ENCODE measurements at regions not wholly inside any gene's neighbourhood (a gene's known extent, or its start where the extent isn't known, plus 50 kb on each side); places are given as distances from the start of the nearest gene placed in this dataset.
A peak's percentile ranks its signal among the peaks of the same experiment; 100 is the strongest.
"Not testable (repeated sequence)": the region's sequence is repeated elsewhere in the genome, so short reads cannot be mapped to it uniquely, and the experiment has no call there.

DNA sequence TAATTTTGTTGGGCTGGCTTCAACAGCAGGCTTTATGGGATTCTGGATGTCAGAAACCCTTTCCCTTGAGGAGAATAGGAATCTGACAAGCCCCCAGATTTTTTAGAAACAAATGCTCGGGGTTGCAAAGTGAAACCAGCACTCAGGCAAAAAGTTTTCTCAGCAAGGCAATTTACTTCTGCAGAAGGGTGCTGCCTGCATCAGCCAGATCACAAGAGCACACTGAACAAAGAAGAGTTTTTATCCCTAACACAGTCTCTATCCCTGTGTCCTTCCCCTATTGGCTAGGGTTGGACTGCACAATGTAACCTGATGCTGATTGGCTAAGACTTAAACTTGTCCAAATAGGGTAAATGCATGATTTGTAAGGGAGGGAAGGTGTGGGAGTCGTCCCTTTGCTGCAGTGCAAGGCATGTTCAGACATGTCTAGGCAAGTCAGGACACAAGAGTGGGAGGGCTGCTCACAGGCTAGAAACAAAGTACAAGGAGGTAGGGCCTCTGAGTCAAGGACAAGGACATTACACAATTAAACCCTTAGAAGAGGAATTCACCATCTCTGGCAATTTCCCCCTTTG, 175.8 kb downstream of the CCNG2 start:
- Mint-ChIP-seq H3K27ac (no peak overlapping the region), H3K4me3 (no peak overlapping the region), H3K27me3 (peaks cover 0 to 12% of the 10 kb centered on the region in 2 donors), H3K4me1 (ENCODE audit: low read depth in 2 of 2) (no peaks in the 10 kb centered on the region), H3K36me3 (no peaks in the 10 kb centered on the region), H3K9me3 (no peaks in the 10 kb centered on the region)
- no peak for DNase-seq (ENCODE audit: low spot score)
- ATAC-seq: no peak

DNA sequence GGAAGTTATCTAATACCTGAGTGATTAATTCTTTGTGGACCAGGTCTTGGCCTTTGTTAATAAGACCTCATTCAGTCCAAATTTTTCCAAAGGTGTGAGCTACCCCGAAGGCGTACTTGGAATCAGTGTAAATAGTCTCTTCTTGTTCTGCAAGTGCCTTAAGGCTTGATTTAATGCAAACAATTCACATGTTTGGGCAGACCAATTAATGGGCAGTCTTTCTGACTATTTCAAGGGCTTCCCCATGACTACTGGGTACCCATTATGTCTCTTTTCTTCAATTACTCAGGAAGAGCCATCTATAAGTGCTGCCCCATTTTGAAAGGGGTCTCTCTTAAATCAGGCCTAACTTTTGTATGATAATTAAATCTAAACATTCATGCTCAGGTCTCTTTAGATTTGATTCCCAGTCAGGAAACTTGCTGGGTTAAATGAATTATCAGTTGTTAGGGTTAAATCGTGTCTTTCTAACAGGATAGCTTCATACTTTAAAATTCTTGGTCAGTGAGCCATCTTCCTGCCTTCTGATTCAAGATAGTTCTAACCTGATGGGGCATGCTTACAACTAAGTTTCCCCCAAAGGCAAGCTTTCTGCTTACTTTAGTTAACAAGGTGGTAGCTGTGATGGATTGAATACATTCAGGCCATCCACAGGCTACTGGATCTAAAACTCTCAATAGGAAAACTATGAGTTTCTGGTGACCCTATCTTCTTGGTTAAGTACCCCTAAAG, 179.6 kb downstream of the CCNG2 start:
- Mint-ChIP-seq H3K27ac (no peak overlapping the region), H3K36me3 (peaks cover 8% of the 10 kb centered on the region), H3K9me3 (peaks cover 5% of the 10 kb centered on the region), H3K27me3 (no peaks in the 10 kb centered on the region), H3K4me3 (no peak overlapping the region), H3K4me1 (ENCODE audit: low read depth in 2 of 2) (no peaks in the 10 kb centered on the region)
- DNase-seq (ENCODE audit: low spot score): no peak
- ATAC-seq: no peak

DNA sequence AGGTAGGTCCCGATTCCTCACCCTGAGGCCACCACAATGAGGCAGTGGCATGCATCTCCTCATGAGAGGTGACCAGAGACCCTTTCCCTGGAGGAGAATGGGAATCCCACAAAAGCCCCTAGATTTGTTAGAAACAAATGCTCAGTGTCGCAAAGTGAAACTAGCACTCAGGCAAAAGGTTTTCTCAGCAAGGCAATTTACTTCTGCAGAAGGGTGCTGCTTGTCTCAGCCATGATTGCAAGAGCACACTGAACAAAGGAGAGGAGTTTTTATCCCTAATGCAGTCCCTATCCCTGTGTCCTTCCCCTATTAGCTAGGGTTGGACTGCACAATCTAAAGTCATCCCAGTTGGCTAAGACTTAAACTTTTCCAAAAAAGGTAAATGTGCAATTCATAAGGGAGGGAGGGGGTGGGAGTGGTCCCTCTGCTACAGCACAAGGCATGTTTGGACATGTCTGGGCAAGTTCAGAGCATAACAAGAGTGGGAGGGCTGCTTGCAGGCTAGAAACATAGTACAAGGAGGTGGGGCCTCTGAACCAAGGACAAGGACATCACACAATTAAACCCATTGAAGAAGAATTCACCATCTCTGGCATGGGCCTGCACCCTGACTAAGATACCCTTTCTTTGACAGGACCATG, 185.3 kb downstream of the CCNG2 start:
- H3K4me3 Mint-ChIP-seq: no peak overlapping the region
- H3K9me3 Mint-ChIP-seq: peaks cover 11% of the 10 kb centered on the region
- no peak overlapping the region for H3K27ac Mint-ChIP-seq
- H3K36me3 Mint-ChIP-seq: peaks cover 15% of the 10 kb centered on the region
- ATAC-seq (no peak), DNase-seq (ENCODE audit: low spot score) (no peak)
- H3K27me3 Mint-ChIP-seq: peaks cover 14 to 16% of the 10 kb centered on the region in 2 donors
- H3K4me1 Mint-ChIP-seq (ENCODE audit: low read depth in 2 of 2): no peaks in the 10 kb centered on the region

DNA sequence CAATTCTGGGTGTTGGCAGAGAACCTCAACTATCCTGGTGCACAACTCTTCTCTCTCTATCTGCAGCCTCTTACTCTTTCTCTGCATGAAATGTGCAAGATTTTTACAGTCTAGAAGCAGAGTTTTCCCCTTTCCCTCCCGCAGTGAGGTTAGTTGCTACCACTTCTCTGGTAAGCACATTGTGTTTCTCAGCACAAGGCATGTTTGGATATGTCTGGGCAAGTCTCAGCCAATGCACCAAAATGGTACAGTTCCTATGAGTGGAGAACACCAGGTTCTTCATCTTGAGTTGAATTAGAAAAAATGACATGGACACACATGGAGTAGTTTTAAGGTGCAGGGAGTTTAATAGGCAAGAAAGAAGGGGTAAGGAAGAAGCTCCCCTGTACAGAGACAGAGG, 187.0 kb downstream of the CCNG2 start:
- peaks cover 11% of the 10 kb centered on the region for H3K9me3 Mint-ChIP-seq
- H3K27ac Mint-ChIP-seq: no peak overlapping the region
- H3K27me3 Mint-ChIP-seq: peaks cover 14 to 16% of the 10 kb centered on the region in 2 donors
- ATAC-seq (no peak), DNase-seq (ENCODE audit: low spot score) (no peak)
- H3K4me1 Mint-ChIP-seq (ENCODE audit: low read depth in 2 of 2): no peaks in the 10 kb centered on the region
- no peak overlapping the region for H3K4me3 Mint-ChIP-seq
- peaks cover 15% of the 10 kb centered on the region for H3K36me3 Mint-ChIP-seq

DNA sequence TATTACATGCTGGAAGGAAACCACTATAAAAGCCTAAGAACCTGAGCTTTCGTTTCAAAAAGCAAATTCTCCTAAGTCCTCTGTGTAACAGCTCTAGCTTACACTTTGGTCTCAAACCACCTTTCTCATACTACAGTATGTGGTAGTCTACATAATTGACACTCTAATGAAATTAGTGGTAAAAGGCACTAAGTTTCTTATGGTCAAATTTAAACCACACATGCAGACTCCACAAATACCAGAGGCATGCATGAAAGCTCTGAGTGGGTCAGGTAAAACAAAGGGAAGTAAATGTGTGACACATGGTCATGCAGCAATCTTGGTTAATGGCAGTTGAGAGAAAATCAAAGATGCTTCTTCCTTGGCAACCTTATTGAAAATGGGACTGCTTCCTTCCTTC, 187.8 kb downstream of the CCNG2 start:
- Mint-ChIP-seq H3K27me3 (peaks cover 14 to 16% of the 10 kb centered on the region in 2 donors), H3K9me3 (peaks cover 11% of the 10 kb centered on the region), H3K4me3 (no peak overlapping the region), H3K4me1 (ENCODE audit: low read depth in 2 of 2) (no peaks in the 10 kb centered on the region), H3K27ac (no peak overlapping the region), H3K36me3 (peaks cover 15% of the 10 kb centered on the region)
- ATAC-seq: no peak
- DNase-seq (ENCODE audit: low spot score): no peak

DNA sequence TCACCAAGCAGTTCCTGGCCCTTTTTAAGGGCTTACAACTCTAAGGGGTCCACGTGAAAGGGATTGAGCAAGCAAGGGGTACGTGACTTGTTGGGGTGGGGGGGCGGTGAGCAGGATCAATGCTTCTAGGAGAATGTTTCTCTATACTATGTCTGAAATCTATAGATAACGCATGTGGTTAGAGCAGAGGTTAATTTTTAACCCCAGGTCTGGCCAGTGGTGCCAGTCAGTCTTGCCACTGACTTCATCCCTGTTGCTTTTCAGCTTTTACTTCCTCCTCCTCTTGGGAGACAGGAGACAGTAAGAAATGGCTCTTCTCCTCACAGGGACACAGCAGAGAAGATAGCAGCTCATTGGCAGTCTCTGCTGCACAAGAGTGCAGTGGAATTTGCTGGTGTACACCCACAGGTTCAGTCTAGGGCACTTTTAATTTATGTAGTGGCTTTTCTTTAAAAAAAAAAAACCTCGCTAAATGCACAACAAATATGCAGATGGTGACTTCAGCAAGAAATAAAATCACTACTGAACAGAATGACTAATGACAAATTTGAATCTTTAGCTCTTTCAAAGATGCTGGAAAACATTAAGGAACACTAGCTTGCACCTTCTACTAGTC, 190.5 kb downstream of the CCNG2 start:
- H3K4me1 Mint-ChIP-seq (ENCODE audit: low read depth in 2 of 2): no peaks in the 10 kb centered on the region
- no peaks in the 10 kb centered on the region for H3K36me3 Mint-ChIP-seq
- DNase-seq (ENCODE audit: low spot score) (no peak), ATAC-seq (no peak)
- peaks cover 3% of the 10 kb centered on the region for H3K9me3 Mint-ChIP-seq
- H3K4me3 Mint-ChIP-seq: no peak overlapping the region
- H3K27ac Mint-ChIP-seq: no peak overlapping the region
- H3K27me3 Mint-ChIP-seq: peaks cover 14 to 16% of the 10 kb centered on the region in 2 donors

DNA sequence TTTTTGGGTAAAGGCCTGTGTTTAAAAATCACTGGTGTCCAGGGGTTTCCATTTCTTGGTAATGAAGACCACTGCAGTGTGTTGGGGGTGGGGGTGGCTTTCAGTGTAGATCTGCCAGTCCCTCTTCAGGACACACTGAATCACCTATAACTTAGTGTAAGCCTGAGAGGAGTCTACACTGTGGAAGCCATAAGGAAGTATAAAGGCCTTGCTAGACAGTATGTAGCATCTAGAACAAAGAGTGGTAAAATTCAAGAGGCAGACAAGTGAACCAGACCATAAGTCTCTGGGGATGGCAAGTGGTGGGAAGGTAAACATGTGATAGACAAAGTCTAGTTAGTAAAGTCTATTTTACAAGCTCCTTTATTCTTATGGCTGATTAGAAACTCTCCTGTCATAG, 191.8 kb downstream of the CCNG2 start:
- ATAC-seq: no peak
- Mint-ChIP-seq H3K4me1 (ENCODE audit: low read depth in 2 of 2) (no peaks in the 10 kb centered on the region), H3K9me3 (no peaks in the 10 kb centered on the region), H3K4me3 (no peak overlapping the region), H3K36me3 (no peaks in the 10 kb centered on the region), H3K27me3 (peaks cover 14 to 16% of the 10 kb centered on the region in 2 donors), H3K27ac (no peak overlapping the region)
- DNase-seq (ENCODE audit: low spot score): no peak

DNA sequence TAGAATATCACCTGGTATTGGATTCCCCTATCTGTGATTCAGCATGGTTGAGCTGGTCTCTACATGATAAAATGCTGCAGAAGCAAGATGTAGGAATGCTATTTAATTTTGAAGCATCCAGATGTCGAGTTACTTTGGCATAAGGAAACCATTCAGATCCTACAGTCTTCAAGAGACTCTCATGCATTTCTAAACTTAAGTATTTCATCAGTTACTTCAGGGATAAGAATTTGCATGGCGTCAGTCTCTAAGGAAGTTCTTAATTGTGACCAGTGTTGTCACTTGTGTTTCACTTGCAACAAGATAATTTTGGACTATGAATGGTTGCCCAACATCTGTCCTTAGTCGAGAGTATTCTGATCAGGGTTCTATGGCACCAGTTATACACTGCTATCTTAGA, 192.4 kb downstream of the CCNG2 start:
- Mint-ChIP-seq H3K4me1 (ENCODE audit: low read depth in 2 of 2) (no peaks in the 10 kb centered on the region), H3K27ac (no peak overlapping the region), H3K4me3 (no peak overlapping the region), H3K36me3 (no peaks in the 10 kb centered on the region), H3K9me3 (no peaks in the 10 kb centered on the region), H3K27me3 (peaks cover 14 to 16% of the 10 kb centered on the region in 2 donors)
- no peak for DNase-seq (ENCODE audit: low spot score)
- no peak for ATAC-seq

DNA sequence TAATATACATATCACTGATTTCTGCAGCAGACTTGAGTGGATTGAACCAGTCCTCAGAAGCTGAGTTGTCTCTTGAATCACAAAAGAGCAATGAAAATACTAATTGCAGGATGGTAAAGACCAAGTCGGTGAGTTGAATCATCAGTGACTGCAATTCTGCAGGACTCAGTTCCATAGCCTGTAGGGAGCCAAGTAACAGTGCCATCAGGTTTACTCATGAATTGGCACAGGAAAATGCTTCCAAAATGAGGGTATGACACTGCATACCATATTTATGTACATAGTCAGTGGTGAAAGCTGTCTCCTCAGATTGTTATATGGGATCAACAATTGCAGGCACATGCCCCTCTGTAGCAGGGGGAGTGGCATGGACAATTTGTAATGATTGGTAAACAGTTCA, 192.8 kb downstream of the CCNG2 start:
- Mint-ChIP-seq H3K4me1 (ENCODE audit: low read depth in 2 of 2) (no peaks in the 10 kb centered on the region), H3K9me3 (no peaks in the 10 kb centered on the region), H3K27me3 (peaks cover 14 to 16% of the 10 kb centered on the region in 2 donors), H3K36me3 (no peaks in the 10 kb centered on the region), H3K27ac (no peak overlapping the region), H3K4me3 (no peak overlapping the region)
- ATAC-seq: no peak
- DNase-seq (ENCODE audit: low spot score): no peak

DNA sequence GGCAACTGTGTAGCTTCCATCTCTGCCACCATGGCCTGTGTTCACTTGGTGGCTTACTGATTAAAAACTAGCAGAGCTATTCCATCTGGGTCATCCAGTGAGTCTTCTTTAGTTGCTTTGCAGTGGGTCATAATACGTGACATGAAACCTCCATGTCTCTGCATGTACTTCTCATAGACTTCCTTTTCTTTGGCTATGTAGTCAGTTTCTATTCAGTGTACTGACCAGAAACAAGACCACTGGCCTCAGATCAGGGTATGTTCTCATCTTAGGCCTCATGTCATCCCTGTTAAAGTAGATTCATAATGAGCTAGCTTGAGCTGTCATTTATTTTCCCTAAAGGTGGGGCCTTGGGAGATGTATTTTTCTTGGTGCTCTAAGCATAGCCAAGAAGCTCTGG, 195.2 kb downstream of the CCNG2 start:
- Mint-ChIP-seq H3K27ac (no peak overlapping the region), H3K27me3 (no peaks in the 10 kb centered on the region), H3K36me3 (no peaks in the 10 kb centered on the region), H3K4me1 (ENCODE audit: low read depth in 2 of 2) (no peaks in the 10 kb centered on the region), H3K9me3 (no peaks in the 10 kb centered on the region), H3K4me3 (no peak overlapping the region)
- DNase-seq (ENCODE audit: low spot score): no peak
- ATAC-seq: no peak

DNA sequence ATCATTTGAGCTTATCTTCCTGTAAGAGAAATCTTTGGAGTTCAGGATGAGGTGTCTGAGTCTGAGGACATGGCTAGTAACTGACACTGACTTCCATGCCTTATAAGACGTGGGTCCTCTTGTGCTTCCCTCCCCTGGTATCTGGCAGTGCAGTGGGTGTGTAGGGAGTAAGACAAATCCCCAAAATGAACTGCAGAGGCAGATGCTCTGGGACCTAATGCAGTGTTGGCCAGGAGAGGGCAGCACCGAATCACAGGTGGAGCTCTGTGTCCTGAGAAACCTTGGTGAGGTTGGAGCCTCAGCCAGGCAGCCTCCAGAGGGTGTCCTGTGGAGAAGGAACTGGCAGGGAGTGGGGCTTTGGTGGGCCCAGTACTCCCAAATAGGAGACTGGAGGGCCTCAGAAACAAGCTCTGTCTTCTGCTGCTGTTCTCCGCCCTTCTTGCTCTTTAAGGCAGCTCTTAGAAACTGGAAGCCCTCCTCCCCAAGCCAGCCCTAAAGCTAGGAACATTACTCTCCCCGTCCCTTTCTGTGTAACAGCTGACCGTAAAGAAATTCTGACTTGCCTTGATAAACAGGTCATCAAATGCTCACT, 196.8 kb downstream of the CCNG2 start:
- H3K27me3 Mint-ChIP-seq: not testable (repeated sequence)

DNA sequence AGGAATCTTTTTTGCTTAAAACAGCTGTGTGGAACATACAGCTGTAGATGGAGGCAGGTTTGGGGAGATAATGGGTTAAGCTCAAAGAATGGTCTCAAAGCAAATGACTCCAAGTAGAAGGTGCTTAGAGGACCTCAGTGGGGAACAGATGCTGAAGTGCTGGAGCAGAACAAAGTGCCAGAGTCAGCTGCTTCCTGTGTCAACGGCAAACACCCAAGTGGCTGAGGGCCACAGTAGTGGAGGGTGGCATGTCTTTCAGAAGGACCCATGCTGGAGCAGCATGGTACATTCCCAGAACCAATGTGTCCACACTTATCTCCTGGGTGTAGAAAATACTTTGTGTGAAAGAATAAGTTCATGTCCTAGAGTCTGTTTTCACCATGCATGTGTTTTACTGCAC, 197.5 kb downstream of the CCNG2 start:
- Mint-ChIP-seq H3K4me1 (ENCODE audit: low read depth in 2 of 2) (no peaks in the 10 kb centered on the region), H3K9me3 (no peaks in the 10 kb centered on the region), H3K4me3 (no peak overlapping the region), H3K27ac (no peak overlapping the region), H3K36me3 (no peaks in the 10 kb centered on the region), H3K27me3 (peaks cover 0 to under 1% of the 10 kb centered on the region in 2 donors)
- DNase-seq (ENCODE audit: low spot score): no peak
- no peak for ATAC-seq

More for the DNA sequence above, 196.8 kb downstream of the CCNG2 start:
- not testable (repeated sequence) for H3K36me3 Mint-ChIP-seq; H3K4me1 Mint-ChIP-seq (ENCODE audit: low read depth in 2 of 2); H3K9me3 Mint-ChIP-seq; DNase-seq (ENCODE audit: low spot score); H3K4me3 Mint-ChIP-seq; H3K27ac Mint-ChIP-seq
- peak; percentile 51 to 53 for ATAC-seq

DNA sequence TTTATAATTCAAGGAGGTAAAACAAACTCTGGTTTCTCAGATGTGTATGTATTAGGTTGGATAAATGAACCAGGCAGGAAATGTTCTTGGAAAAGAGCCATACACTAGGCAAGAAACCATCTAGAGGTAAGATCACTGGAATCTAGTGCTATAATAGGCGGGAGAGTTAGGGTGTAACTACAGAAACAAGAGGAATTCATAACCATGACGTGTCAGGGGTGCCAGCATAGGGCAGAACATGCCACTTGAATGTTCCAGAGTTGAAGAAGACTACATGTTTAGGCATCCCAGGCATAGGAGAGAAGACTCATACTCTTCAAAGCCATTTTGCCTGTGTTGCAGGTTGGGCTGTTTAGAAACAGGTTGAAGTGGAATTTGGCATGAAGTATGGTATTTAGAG, 198.7 kb downstream of the CCNG2 start:
- H3K4me1 Mint-ChIP-seq (ENCODE audit: low read depth in 2 of 2): no peaks in the 10 kb centered on the region
- DNase-seq (ENCODE audit: low spot score) (no peak), ATAC-seq (no peak)
- no peak overlapping the region for H3K27ac Mint-ChIP-seq
- H3K27me3 Mint-ChIP-seq: peaks cover 0 to 4% of the 10 kb centered on the region in 2 donors
- no peak overlapping the region for H3K4me3 Mint-ChIP-seq
- no peaks in the 10 kb centered on the region for H3K36me3 Mint-ChIP-seq
- no peaks in the 10 kb centered on the region for H3K9me3 Mint-ChIP-seq
